ENCODE measurements at regions not wholly inside any gene's neighbourhood (a gene's known extent, or its start where the extent isn't known, plus 50 kb on each side); places are given as distances from the start of the nearest gene placed in this dataset.

DNA sequence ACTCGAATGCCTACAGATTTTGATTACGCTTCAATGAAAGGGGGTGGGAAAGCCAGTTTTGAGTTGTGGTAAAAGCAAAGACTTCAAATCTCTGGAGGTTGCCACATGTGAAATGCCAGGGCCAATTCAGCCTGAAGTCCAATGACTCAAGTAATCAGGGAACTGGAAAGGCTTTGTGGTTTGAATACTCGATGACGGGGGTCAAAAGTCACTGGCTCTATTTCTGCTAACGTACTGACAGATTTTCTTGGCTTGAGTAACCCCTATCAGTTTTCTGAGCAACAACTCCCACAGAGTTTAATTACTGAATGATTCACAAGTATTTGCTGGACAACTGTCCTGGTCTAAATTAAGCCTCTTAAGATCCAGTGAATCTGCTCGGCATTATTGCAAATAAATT, 152.2 kb downstream of the SIPA1L2 start:
- no peaks in the 10 kb centered on the region for H3K9me3 ChIP-seq (ENCODE audit: low read depth)
- TF ChIP-seq EZH2phosphoT487 (IDR thresholded peaks at IDR 0.05) (no peak), EZH2 (IDR thresholded peaks at IDR 0.05) (no peak)
- TF ChIP-seq, protein P1, sequence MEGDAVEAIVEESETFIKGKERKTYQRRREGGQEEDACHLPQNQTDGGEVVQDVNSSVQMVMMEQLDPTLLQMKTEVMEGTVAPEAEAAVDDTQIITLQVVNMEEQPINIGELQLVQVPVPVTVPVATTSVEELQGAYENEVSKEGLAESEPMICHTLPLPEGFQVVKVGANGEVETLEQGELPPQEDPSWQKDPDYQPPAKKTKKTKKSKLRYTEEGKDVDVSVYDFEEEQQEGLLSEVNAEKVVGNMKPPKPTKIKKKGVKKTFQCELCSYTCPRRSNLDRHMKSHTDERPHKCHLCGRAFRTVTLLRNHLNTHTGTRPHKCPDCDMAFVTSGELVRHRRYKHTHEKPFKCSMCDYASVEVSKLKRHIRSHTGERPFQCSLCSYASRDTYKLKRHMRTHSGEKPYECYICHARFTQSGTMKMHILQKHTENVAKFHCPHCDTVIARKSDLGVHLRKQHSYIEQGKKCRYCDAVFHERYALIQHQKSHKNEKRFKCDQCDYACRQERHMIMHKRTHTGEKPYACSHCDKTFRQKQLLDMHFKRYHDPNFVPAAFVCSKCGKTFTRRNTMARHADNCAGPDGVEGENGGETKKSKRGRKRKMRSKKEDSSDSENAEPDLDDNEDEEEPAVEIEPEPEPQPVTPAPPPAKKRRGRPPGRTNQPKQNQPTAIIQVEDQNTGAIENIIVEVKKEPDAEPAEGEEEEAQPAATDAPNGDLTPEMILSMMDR (IDR thresholded peaks at IDR 0.05): no peak
- DNase-seq (ENCODE audit: low spot score): peak; percentile 34
- no peak overlapping the region for H3K27ac ChIP-seq
- H3K4me1 Mint-ChIP-seq: peaks cover 42% of the 10 kb centered on the region
- H4K20me1 ChIP-seq (ENCODE audit: low read depth): no peaks in the 10 kb centered on the region
- H3K9me3 Mint-ChIP-seq: no peaks in the 10 kb centered on the region
- no peak overlapping the region for H3K4me3 ChIP-seq
- H3K79me2 ChIP-seq (ENCODE audit: low read depth): no peaks in the 10 kb centered on the region
- no peak overlapping the region for H3K4me3 Mint-ChIP-seq
- H3K9ac ChIP-seq: no peak overlapping the region
- no peaks in the 10 kb centered on the region for H3K27me3 Mint-ChIP-seq (ENCODE audit: insufficient read depth, low read depth)
- H3K36me3 ChIP-seq: no peaks in the 10 kb centered on the region
- H2AFZ ChIP-seq (replicated peaks): no peak overlapping the region
- H3K4me1 ChIP-seq: peaks cover 19% of the 10 kb centered on the region
- H3K27me3 ChIP-seq: no peaks in the 10 kb centered on the region
- H3K36me3 Mint-ChIP-seq: peaks cover 43% of the 10 kb centered on the region
- peak overlapping the region; percentile 52 for H3K27ac Mint-ChIP-seq
- no peaks in the 10 kb centered on the region for H3F3A ChIP-seq (ENCODE audit: low read depth)
- H3K4me2 ChIP-seq: no peak overlapping the region

DNA sequence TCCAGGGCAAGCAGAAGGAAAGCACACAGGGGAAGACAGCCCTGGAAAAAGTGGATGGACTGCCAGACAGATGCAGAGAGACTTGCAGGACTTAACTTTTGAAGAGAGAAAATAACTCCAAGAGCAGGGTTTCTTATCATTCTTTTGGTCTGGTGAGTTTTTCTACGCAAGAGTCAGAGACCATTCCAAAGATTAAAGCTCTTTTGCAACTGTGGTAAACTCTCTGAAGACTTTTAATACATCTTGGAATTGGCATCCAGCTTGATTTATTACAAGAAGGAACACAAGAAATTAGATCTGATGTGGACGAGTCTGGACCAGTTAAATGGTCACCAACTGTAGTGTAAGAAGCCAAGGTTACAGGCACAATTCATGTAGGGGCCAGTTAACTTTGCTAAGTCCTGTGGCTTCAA, 153.4 kb downstream of the SIPA1L2 start:
- Histone ChIP-seq H3K4me2 (no peak overlapping the region), H3K9ac (no peak overlapping the region), H3K4me1 (peaks cover 19% of the 10 kb centered on the region), H3K36me3 (no peaks in the 10 kb centered on the region), H3K27me3 (no peaks in the 10 kb centered on the region), H3K79me2 (ENCODE audit: low read depth) (no peaks in the 10 kb centered on the region), H3K9me3 (ENCODE audit: low read depth) (no peaks in the 10 kb centered on the region), H3F3A (ENCODE audit: low read depth) (no peaks in the 10 kb centered on the region), H2AFZ (replicated peaks) (no peak overlapping the region), H4K20me1 (ENCODE audit: low read depth) (no peaks in the 10 kb centered on the region), H3K4me3 (no peak overlapping the region), H3K27ac (no peak overlapping the region)
- H3K27me3 Mint-ChIP-seq (ENCODE audit: insufficient read depth, low read depth): no peaks in the 10 kb centered on the region
- no peak overlapping the region for H3K4me3 Mint-ChIP-seq
- peaks cover 38% of the 10 kb centered on the region for H3K36me3 Mint-ChIP-seq
- no peak overlapping the region for H3K27ac Mint-ChIP-seq
- H3K9me3 Mint-ChIP-seq: no peaks in the 10 kb centered on the region
- peaks cover 50% of the 10 kb centered on the region for H3K4me1 Mint-ChIP-seq
- TF ChIP-seq EZH2 (IDR thresholded peaks at IDR 0.05): no peak
- TF ChIP-seq EZH2phosphoT487 (IDR thresholded peaks at IDR 0.05): no peak
- TF ChIP-seq, protein P1 (IDR thresholded peaks at IDR 0.05): no peak
- no peak for DNase-seq (ENCODE audit: low spot score)

DNA sequence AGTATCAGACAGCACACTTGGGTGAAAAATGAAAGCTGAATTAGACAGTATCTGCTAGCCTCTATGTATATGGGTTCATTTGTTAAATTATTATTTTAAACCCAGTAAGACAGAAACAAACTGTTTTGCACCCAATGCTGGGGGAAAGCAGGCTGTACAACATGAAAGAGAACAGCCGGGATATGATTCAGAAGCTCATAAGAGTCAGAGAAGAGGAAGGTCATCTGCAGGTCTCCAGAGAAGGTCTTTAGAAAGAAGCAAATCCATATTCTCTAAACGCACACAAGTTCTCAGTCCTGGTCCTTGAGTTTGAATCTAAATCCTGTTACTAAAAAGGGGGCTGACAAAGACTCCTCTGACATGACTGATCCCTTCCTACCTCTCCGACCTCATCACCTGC, 155.1 kb downstream of the SIPA1L2 start:
- Histone ChIP-seq H4K20me1 (ENCODE audit: low read depth) (no peaks in the 10 kb centered on the region), H3K4me2 (no peak overlapping the region), H3K9me3 (ENCODE audit: low read depth) (no peaks in the 10 kb centered on the region), H3F3A (ENCODE audit: low read depth) (no peaks in the 10 kb centered on the region), H3K36me3 (no peaks in the 10 kb centered on the region), H3K79me2 (ENCODE audit: low read depth) (no peaks in the 10 kb centered on the region), H3K27me3 (no peaks in the 10 kb centered on the region), H3K9ac (no peak overlapping the region), H2AFZ (replicated peaks) (no peak overlapping the region), H3K4me3 (no peak overlapping the region), H3K4me1 (peaks cover 19% of the 10 kb centered on the region), H3K27ac (no peak overlapping the region)
- no peak for TF ChIP-seq EZH2 (IDR thresholded peaks at IDR 0.05)
- TF ChIP-seq EZH2phosphoT487 (IDR thresholded peaks at IDR 0.05): no peak
- TF ChIP-seq, protein P1 (IDR thresholded peaks at IDR 0.05): no peak
- H3K36me3 Mint-ChIP-seq: peaks cover 43% of the 10 kb centered on the region
- peaks cover 48% of the 10 kb centered on the region for H3K4me1 Mint-ChIP-seq
- H3K9me3 Mint-ChIP-seq: no peaks in the 10 kb centered on the region
- no peak overlapping the region for H3K4me3 Mint-ChIP-seq
- no peak for DNase-seq (ENCODE audit: low spot score)
- H3K27ac Mint-ChIP-seq: no peak overlapping the region
- no peaks in the 10 kb centered on the region for H3K27me3 Mint-ChIP-seq (ENCODE audit: insufficient read depth, low read depth)
